BE2C (cell line): ENCODE measurements at regions not wholly inside any gene's neighbourhood (a gene's known extent, or its start where the extent isn't known, plus 50 kb on each side); places are given as distances from the start of the nearest gene placed in this dataset.

Source experiments
- DNase-seq: peaks from one replicate; pipeline ENCODE4 v3.0.0-alpha.2; 2020
- H3K27me3 ChIP-seq: fragments of 250-450 bp; sonication (Bioruptor Pico); 2 replicates; pipeline ENCODE4 v1.5.1; 2020; ENCODE audit warnings: mild to moderate bottlenecking
- H3K36me3 ChIP-seq: fragments of 250-450 bp; sonication (Bioruptor Pico); 2 replicates; pipeline ENCODE4 v1.5.1; 2020; ENCODE audit warnings: mild to moderate bottlenecking
- H3K4me1 ChIP-seq: fragments of 250-450 bp; sonication (Bioruptor Pico); 2 replicates; pipeline ENCODE4 v1.5.1; 2020
- H3K4me3 ChIP-seq: 2 replicates; pipeline ENCODE4 v1.5.1; 2011; ENCODE audit warnings: low read depth, low read length
- H3K9me3 ChIP-seq: fragments of 250-450 bp; sonication (Bioruptor Pico); 2 replicates; pipeline ENCODE4 v1.5.1; 2020
- TF ChIP-seq, protein P1 (sequence below): IDR thresholded peaks from 2 replicates; pipeline ENCODE4 v1.5.1; 2012; ENCODE audit warnings: mild to moderate bottlenecking, low read depth, low read length

DNA sequence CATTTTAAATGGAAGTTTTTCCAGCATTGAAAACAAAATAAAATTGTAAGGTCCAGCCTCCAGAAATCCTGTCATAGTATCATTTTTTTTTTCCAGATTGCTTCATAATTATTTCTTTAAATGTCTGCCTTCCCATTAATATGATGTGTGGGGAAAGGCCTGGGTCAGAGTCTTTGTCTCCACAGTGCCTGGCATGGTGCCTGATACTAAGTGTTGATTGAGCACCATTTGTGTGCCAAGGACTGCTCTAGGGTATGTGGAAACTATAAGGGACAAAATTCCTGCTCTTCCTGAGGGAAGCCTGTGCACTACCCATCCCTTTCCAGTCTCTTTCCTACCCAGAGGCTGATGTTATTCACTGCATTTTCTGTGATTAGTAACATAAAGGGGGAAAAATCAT is 53.1 kb upstream of the BEND4 start:
- no peaks in the 10 kb centered on the region for H3K9me3 ChIP-seq
- TF ChIP-seq, protein P1, sequence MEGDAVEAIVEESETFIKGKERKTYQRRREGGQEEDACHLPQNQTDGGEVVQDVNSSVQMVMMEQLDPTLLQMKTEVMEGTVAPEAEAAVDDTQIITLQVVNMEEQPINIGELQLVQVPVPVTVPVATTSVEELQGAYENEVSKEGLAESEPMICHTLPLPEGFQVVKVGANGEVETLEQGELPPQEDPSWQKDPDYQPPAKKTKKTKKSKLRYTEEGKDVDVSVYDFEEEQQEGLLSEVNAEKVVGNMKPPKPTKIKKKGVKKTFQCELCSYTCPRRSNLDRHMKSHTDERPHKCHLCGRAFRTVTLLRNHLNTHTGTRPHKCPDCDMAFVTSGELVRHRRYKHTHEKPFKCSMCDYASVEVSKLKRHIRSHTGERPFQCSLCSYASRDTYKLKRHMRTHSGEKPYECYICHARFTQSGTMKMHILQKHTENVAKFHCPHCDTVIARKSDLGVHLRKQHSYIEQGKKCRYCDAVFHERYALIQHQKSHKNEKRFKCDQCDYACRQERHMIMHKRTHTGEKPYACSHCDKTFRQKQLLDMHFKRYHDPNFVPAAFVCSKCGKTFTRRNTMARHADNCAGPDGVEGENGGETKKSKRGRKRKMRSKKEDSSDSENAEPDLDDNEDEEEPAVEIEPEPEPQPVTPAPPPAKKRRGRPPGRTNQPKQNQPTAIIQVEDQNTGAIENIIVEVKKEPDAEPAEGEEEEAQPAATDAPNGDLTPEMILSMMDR = no peak
- H3K4me1 ChIP-seq = peaks cover 2% of the 10 kb centered on the region; the same call in 1 of the 2 replicates
- H3K4me3 ChIP-seq = no peak overlapping the region
- no peaks in the 10 kb centered on the region for H3K27me3 ChIP-seq
- no peak for DNase-seq
- no peaks in the 10 kb centered on the region for H3K36me3 ChIP-seq

DNA sequence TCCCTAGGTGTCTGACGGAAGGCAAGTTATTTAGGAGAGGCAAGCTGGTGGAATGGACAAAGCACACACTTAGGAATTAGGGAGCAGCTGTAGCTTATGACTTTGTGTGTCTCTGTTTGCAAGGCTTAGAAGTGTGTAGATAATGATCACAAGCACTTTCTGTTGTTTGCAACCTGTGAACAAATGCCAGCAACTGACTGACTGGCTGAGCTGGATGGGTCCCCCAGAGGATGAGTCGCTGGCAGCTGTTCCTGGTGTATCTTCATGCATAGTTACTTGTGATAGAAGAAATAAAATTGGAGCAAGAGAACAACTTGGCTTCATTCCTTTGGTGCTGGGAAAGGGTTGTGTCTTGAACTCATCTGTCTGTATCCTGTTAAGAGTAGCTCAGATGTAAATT is 64.2 kb upstream of the BEND4 start:
- Histone ChIP-seq H3K27me3 (no peaks in the 10 kb centered on the region), H3K4me3 (no peak overlapping the region), H3K4me1 (no peaks in the 10 kb centered on the region), H3K9me3 (no peaks in the 10 kb centered on the region), H3K36me3 (no peaks in the 10 kb centered on the region)
- TF ChIP-seq, protein P1 = no peak
- peak; percentile 25 for DNase-seq

DNA sequence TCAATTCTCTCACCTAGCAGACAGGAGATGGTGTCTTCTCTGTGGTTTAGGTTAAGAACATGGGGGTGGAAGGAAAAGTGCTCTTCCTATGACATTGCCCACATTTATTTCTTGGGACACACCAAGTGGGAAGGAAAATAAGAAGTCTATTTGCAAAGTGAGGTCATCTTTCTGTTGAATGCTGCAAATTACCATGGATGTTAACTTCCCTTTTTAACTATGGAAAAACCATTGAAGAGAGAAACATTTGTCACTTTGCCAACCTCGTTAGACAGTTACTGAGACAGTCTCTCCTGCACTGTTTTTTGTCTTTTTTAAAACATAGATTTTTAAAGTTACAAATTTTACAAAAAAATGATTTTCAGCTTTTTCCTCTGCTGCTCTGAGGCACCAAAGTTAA is 72.8 kb upstream of the BEND4 start:
- no peak for DNase-seq
- TF ChIP-seq, protein P1 = no peak
- no peaks in the 10 kb centered on the region for H3K36me3 ChIP-seq
- no peak overlapping the region for H3K4me3 ChIP-seq
- H3K27me3 ChIP-seq = no peaks in the 10 kb centered on the region
- H3K4me1 ChIP-seq = no peaks in the 10 kb centered on the region
- no peaks in the 10 kb centered on the region for H3K9me3 ChIP-seq

DNA sequence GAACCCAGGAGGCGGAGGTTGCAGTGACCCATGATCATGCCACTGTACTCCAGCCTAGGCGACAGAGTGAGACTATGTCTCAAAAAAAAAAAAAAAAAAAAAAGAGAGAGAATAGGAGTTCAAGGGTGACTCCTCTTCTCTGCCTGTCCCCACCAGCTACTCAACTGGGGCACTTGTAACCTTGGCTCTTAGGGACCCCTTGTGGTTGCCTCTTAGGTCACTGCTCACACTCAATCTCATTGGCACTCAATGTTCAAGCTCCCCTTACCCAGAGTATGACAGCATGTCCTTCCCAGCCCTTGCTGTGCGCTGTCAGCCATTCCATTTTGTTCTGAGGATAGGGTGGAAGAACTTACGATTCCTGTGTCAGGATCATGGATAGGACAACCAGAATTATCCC is 82.4 kb upstream of the BEND4 start:
- Histone ChIP-seq H3K4me1 (no peaks in the 10 kb centered on the region), H3K27me3 (no peaks in the 10 kb centered on the region), H3K4me3 (no peak overlapping the region), H3K9me3 (no peaks in the 10 kb centered on the region), H3K36me3 (no peaks in the 10 kb centered on the region)
- TF ChIP-seq, protein P1 = 0 out of 2 replicates have a peak, but pooled peaks have one; percentile 20
- no peak for DNase-seq

DNA sequence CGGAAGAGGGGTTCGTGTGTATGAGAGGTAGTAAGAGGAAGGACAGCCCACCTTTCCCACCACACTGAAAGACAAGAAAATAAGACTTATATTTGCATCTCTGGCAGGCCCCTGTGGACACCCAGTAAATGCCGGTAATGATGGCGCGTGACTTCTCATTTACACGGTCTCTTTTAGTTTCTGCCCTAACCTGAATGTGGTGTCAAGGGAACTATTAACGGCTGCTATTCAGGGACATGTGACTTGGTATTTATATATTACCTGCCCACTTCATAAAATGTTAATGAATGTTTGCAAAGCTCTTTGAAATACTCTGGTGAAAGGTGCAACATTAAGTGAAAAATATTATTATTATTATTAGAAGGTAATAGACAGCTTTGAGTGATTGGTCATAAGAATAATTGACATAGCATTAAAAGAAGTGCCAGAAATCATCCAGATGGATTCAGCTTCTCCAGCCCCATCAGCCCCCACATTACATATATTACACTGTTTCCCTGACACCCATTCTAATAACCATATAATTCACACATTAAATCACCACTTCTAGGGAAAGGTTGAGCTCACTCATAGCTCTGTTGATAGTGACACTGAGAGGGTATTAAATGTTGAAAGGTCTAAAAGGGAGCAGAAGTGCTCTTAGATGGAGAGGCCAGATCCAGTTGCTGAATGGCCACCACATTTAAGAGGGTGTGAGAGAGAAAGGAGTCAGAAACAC is 83.0 kb upstream of the BEND4 start:
- Histone ChIP-seq H3K27me3 (no peaks in the 10 kb centered on the region), H3K9me3 (no peaks in the 10 kb centered on the region), H3K36me3 (no peaks in the 10 kb centered on the region), H3K4me3 (no peak overlapping the region), H3K4me1 (no peaks in the 10 kb centered on the region)
- TF ChIP-seq, protein P1 = no peak
- DNase-seq = no peak

DNA sequence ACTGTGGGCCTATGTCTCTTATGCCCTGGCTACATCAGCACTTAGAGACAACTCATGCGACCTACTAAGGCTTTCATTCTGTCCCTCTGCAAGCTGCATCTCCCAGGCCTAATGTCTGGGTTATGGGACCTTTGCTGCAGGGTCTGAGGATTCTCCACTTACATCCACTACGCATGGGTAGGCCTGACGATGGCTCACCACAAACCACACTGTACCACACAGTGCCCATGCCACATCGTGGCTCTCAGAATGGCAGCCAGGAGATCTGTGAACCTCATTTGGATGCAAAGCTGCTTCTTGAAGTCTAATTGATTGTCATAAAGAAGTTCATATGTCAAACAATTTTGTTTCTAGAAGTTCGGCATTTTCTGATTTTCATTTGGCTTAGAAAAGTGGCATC is 84.6 kb upstream of the BEND4 start:
- Histone ChIP-seq H3K4me3 (no peak overlapping the region), H3K27me3 (no peaks in the 10 kb centered on the region), H3K4me1 (no peaks in the 10 kb centered on the region), H3K36me3 (no peaks in the 10 kb centered on the region), H3K9me3 (no peaks in the 10 kb centered on the region)
- TF ChIP-seq, protein P1 = no peak
- DNase-seq = no peak
